Stomach (tissue), 4 donors: ENCODE measurements at regions not wholly inside any gene's neighbourhood (a gene's known extent, or its start where the extent isn't known, plus 50 kb on each side); places are given as distances from the start of the nearest gene placed in this dataset.

Source experiments
- POLR2A ChIP-seq, 4 donors: fragments of 450-650 bp; IDR thresholded peaks; one replicate each; pipeline ENCODE4 v1.6.1; 2016; ENCODE audit warnings: antibody characterized with exemption in 4 of 4, control low read depth in 2 of 4, mild to moderate bottlenecking in 1 of 4, moderate library complexity in 1 of 4
- POLR2AphosphoS5 ChIP-seq, 3 donors: sonication (generic); formaldehyde crosslinking; IDR thresholded peaks; one replicate each; pipeline ENCODE4 v1.6.1; 2016; ENCODE audit warnings: antibody characterized with exemption in 3 of 3
- TF ChIP-seq, protein P1 (sequence below), 7 experiments: fragments of 450-650 bp in 4 of 7; fragments of 200-600 bp in 3 of 7; sonication (generic) in 3 of 7; IDR thresholded peaks; one replicate each; pipeline ENCODE4 v1.5.1; 2016 to 2019; ENCODE audit warnings: antibody characterized with exemption in 7 of 7, control low read depth in 2 of 7, mild to moderate bottlenecking in 1 of 7

DNA sequence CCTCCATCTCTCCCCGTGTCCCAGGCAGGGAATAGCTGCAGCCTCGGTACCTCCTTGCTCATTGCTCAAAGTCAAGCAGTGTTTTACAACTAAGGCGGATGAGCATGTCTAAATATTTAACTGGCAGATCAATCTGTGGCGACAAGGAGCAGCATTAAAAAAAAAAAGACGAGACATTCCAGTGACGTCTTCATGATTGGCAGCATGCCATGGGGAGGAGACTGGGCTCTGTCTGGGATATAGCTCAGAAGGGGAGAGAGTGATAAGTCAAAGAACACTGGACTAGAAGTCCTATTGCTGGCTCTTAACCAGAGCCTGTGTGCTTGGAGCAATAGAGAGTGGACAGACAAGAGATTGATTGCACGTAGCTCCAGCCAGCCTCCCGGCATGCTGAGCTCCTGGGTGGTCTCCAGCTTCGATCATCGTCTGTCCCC lies 287.5 kb upstream of the PODXL start:
- TF ChIP-seq POLR2AphosphoS5 (IDR thresholded peaks at IDR 0.05) (no peak), POLR2A (IDR thresholded peaks at IDR 0.05) (no peak)
- TF ChIP-seq, protein P1, sequence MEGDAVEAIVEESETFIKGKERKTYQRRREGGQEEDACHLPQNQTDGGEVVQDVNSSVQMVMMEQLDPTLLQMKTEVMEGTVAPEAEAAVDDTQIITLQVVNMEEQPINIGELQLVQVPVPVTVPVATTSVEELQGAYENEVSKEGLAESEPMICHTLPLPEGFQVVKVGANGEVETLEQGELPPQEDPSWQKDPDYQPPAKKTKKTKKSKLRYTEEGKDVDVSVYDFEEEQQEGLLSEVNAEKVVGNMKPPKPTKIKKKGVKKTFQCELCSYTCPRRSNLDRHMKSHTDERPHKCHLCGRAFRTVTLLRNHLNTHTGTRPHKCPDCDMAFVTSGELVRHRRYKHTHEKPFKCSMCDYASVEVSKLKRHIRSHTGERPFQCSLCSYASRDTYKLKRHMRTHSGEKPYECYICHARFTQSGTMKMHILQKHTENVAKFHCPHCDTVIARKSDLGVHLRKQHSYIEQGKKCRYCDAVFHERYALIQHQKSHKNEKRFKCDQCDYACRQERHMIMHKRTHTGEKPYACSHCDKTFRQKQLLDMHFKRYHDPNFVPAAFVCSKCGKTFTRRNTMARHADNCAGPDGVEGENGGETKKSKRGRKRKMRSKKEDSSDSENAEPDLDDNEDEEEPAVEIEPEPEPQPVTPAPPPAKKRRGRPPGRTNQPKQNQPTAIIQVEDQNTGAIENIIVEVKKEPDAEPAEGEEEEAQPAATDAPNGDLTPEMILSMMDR (IDR thresholded peaks at IDR 0.05), result no peak
